PC-3 (cell line): ENCODE measurements at regions not wholly inside any gene's neighbourhood (a gene's known extent, or its start where the extent isn't known, plus 50 kb on each side); places are given as distances from the start of the nearest gene placed in this dataset.
A peak's percentile ranks its signal among the peaks of the same experiment; 100 is the strongest.

Experiments
- ATAC-seq: fragments of 200-7000 bp; cut with Tn5 transposase; 2 replicates; pipeline ENCODE4 v1.9.1; 2020; ENCODE audit warnings: mild to moderate bottlenecking, moderate library complexity
- BruUV-seq: library from RNA; stranded (reverse); fragments of 400-500 nt; replicated peaks from 2 replicates; lab custom pipeline; 2021; lab: Mats Ljungman, UMichigan
- CTCF ChIA-PET: fragments of 300-600 bp; sonication (Branson Sonifier 250); formaldehyde crosslinking; loops from one replicate; lab custom pipeline; 2022; ENCODE audit warnings: antibody characterized with exemption; lab: Charles Lee
- POLR2A ChIA-PET: fragments of 300-600 bp; sonication (Branson Sonifier 250); formaldehyde crosslinking; loops from one replicate; lab custom pipeline; 2022; ENCODE audit warnings: antibody characterized with exemption; ENCODE audit not compliant: unreplicated experiment; lab: Charles Lee
- DNase-seq: peaks from one replicate; pipeline ENCODE4 v3.0.0-alpha.2; 2015
- H2AFZ ChIP-seq: fragments of 300-600 bp; sonication (generic); 2 replicates; pipeline ENCODE4 v1.6.0; 2016; ENCODE audit warnings: antibody characterized with exemption, low read length
- H3F3A ChIP-seq: fragments of 300-600 bp; sonication (generic); one replicate; pipeline ENCODE4 v1.6.0; 2017; ENCODE audit warnings: antibody characterized with exemption, low read length, control low read depth, mild to moderate bottlenecking; ENCODE audit not compliant: unreplicated experiment
- H3K27ac ChIP-seq: fragments of 300-600 bp; sonication (generic); 2 replicates; pipeline ENCODE4 v1.5.1; 2016; ENCODE audit warnings: mild to moderate bottlenecking, low read length
- H3K27me3 ChIP-seq: fragments of 300-600 bp; sonication (generic); 2 replicates; pipeline ENCODE4 v1.6.1; 2016; ENCODE audit warnings: low read length, mixed read lengths
- H3K36me3 ChIP-seq: fragments of 300-600 bp; sonication (generic); 2 replicates; pipeline ENCODE4 v1.6.1; 2016; ENCODE audit warnings: low read depth, mixed run types, low read length, mixed read lengths
- H3K4me1 ChIP-seq: fragments of 300-600 bp; sonication (generic); 2 replicates; pipeline ENCODE4 v1.5.1; 2016; ENCODE audit warnings: low read length; ENCODE audit not compliant: insufficient read depth
- H3K4me2 ChIP-seq: fragments of 300-600 bp; sonication (generic); 2 replicates; pipeline ENCODE4 v1.6.0; 2016; ENCODE audit warnings: low read length
- H3K4me3 ChIP-seq: fragments of 300-600 bp; sonication (generic); 2 replicates; pipeline ENCODE4 v1.5.1; 2016; ENCODE audit warnings: mild to moderate bottlenecking, low read length, mixed read lengths
- H3K79me2 ChIP-seq: fragments of 300-600 bp; sonication (generic); 2 replicates; pipeline ENCODE4 v1.6.1; 2017; ENCODE audit warnings: low read length, mixed read lengths
- H3K9ac ChIP-seq: fragments of 300-600 bp; sonication (generic); 2 replicates; pipeline ENCODE4 v1.6.0; 2016; ENCODE audit warnings: mild to moderate bottlenecking, low read length
- H3K9me2 ChIP-seq: fragments of 300-600 bp; sonication (generic); replicated peaks from 2 replicates; pipeline ENCODE4 v1.6.1; 2016; ENCODE audit warnings: mixed run types, low read length, mixed read lengths
- H3K9me3 ChIP-seq: fragments of 300-600 bp; sonication (generic); 2 replicates; pipeline ENCODE4 v1.6.1; 2016; ENCODE audit warnings: low read length, mixed read lengths
- H4K20me1 ChIP-seq: fragments of 300-600 bp; sonication (generic); 2 replicates; pipeline ENCODE4 v1.6.1; 2016; ENCODE audit warnings: low read length, mixed read lengths
- EZH2 ChIP-seq: fragments of 300-600 bp; sonication (generic); IDR thresholded peaks from one replicate; pipeline ENCODE4 v1.6.1; 2017; ENCODE audit warnings: antibody characterized with exemption, mild to moderate bottlenecking, low read length; ENCODE audit not compliant: unreplicated experiment
- EZH2phosphoT487 ChIP-seq: fragments of 300-600 bp; sonication (generic); IDR thresholded peaks from 2 replicates; pipeline ENCODE4 v1.6.1; 2018; ENCODE audit warnings: mild to moderate bottlenecking, antibody characterized with exemption, low read length, borderline replicate concordance
- intact Hi-C: fragments of 100-400 bp; cut with micrococcal nuclease; formaldehyde crosslinking; loops from 2 replicates; pipeline ENCODE4 v1.9.0; 2023
- TF ChIP-seq, protein P1 (sequence below): fragments of 300-600 bp; sonication (generic); conservative IDR thresholded peaks from 2 replicates; pipeline ENCODE4 v1.5.1; 2017; ENCODE audit warnings: antibody characterized with exemption, low read depth, mild to moderate bottlenecking, low read length

DNA sequence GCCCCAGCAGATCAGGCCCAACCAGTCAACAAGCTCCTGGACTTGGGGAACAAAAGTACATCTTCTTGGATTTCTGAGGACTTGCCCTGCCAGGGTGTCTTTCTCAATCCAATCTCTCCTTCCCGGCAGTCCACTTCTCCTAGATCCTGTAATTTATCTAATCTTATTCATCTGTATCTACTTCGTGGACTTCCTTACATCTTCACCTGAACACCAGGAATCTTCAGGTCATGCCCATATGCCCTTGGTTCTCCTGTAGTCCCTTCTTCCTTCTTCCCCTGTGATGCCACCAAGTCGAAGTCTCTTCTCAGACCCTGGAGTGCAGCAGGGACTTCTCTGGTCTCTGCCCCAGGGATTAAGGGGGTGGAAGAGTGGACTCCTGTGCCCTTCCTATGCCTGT is 100.3 kb downstream of the ZNF280B start:
- ChIA-PET POLR2A (no interaction called here), CTCF (no interaction called here)
- no peak overlapping the region for H3K9ac ChIP-seq
- no peaks in the 10 kb centered on the region for H3F3A ChIP-seq
- TF ChIP-seq, protein P1, sequence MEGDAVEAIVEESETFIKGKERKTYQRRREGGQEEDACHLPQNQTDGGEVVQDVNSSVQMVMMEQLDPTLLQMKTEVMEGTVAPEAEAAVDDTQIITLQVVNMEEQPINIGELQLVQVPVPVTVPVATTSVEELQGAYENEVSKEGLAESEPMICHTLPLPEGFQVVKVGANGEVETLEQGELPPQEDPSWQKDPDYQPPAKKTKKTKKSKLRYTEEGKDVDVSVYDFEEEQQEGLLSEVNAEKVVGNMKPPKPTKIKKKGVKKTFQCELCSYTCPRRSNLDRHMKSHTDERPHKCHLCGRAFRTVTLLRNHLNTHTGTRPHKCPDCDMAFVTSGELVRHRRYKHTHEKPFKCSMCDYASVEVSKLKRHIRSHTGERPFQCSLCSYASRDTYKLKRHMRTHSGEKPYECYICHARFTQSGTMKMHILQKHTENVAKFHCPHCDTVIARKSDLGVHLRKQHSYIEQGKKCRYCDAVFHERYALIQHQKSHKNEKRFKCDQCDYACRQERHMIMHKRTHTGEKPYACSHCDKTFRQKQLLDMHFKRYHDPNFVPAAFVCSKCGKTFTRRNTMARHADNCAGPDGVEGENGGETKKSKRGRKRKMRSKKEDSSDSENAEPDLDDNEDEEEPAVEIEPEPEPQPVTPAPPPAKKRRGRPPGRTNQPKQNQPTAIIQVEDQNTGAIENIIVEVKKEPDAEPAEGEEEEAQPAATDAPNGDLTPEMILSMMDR = no peak
- TF ChIP-seq EZH2phosphoT487 = no peak
- no peak for TF ChIP-seq EZH2
- ATAC-seq (no peak), DNase-seq (no peak)
- H3K4me3 ChIP-seq = no peak overlapping the region
- H3K4me1 ChIP-seq = no peaks in the 10 kb centered on the region
- intact Hi-C loops = no loop called here
- H3K9me3 ChIP-seq = no peaks in the 10 kb centered on the region
- H3K27ac ChIP-seq = no peak overlapping the region
- no peak overlapping the region for H3K4me2 ChIP-seq
- H4K20me1 ChIP-seq = no peaks in the 10 kb centered on the region
- no TSS peak for BruUV-seq
- H3K79me2 ChIP-seq = no peaks in the 10 kb centered on the region
- H3K36me3 ChIP-seq = no peaks in the 10 kb centered on the region
- H3K27me3 ChIP-seq = peaks cover 20% of the 10 kb centered on the region
- H2AFZ ChIP-seq = no peak overlapping the region
- no peaks in the 10 kb centered on the region for H3K9me2 ChIP-seq

DNA sequence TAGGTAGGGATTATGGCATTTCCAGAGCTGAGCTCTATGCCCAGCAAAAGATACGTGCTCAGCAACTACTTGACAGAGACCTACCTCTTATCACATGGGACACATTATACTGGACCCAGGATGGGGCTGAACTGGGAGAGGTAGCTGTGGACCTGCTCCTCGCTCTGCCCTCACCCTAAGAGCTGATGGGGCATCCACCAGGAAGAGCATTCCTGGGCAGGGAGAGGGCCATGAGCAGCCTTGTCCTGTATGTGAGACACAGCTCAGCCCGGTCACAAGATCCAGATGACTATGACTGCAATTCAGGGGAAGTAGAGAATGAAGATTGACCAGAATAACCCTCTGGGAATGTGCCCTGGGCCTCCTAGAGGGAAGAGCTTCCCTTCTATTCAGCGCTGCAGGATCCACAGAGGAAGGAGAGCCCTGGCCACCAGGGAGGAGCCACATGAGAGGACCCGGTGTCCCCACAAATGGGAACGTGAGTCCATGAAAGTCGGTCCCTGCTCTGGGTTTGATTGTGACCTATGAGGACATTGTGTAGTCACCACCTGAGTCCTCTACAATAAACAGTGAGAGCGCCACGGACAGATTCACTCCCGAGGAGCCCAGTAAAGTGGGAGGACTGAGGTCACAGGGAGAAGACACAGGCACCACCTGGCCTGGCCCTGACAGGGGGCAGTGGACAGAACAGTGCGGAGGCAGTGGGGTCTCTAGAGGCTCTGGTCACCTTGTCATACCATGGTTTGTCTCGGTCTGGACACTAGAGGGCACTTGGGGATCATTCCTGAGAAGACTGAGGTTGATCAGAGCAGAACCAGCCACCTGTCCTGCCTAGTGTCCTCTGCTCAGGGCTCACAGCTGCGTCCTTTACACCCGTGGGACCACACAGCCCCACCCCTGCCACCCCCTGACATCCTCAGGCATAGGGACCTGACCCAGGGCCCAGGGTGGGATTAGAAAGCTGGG is 99.5 kb downstream of the ZNF280B start:
- H3F3A ChIP-seq = no peaks in the 10 kb centered on the region
- peak; percentile 35 for DNase-seq
- H3K4me3 ChIP-seq = no peak overlapping the region
- H3K36me3 ChIP-seq = no peaks in the 10 kb centered on the region
- H3K79me2 ChIP-seq = no peaks in the 10 kb centered on the region
- ChIA-PET POLR2A (no interaction called here), CTCF (no interaction called here)
- peaks cover 27% of the 10 kb centered on the region for H3K27me3 ChIP-seq
- no peak overlapping the region for H2AFZ ChIP-seq
- no TSS peak for BruUV-seq
- no peak overlapping the region for H3K27ac ChIP-seq
- H3K9me3 ChIP-seq = no peaks in the 10 kb centered on the region
- ATAC-seq = peak; percentile 82
- H3K4me1 ChIP-seq = no peaks in the 10 kb centered on the region
- H3K9ac ChIP-seq = no peak overlapping the region
- no peaks in the 10 kb centered on the region for H3K9me2 ChIP-seq
- TF ChIP-seq, protein P1 = peak; percentile 57; the same call in 1 of the 2 replicates
- TF ChIP-seq EZH2phosphoT487 = no peak
- H4K20me1 ChIP-seq = no peaks in the 10 kb centered on the region
- intact Hi-C loops = no loop called here
- no peak overlapping the region for H3K4me2 ChIP-seq

DNA sequence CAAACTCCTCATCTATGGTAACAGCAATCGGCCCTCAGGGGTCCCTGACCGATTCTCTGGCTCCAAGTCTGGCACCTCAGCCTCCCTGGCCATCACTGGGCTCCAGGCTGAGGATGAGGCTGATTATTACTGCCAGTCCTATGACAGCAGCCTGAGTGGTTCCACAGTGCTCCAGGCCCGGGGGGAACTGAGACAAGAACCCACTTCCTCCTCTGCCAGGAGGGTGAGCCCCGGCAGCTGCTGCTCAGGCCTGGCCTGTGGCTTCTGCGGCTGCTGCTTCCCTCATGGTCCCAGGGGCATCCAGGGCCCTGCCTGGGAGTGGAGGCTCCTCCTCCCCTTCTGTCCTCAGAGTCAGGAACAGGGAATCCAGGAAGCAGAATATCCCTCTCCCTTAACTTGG is 98.4 kb downstream of the ZNF280B start:
- H3K27ac ChIP-seq = no peak overlapping the region
- H3K4me2 ChIP-seq = no peak overlapping the region
- DNase-seq (no peak), ATAC-seq (no peak)
- no TSS peak for BruUV-seq
- H3F3A ChIP-seq = no peaks in the 10 kb centered on the region
- H3K9me3 ChIP-seq = no peaks in the 10 kb centered on the region
- ChIA-PET POLR2A (no interaction called here), CTCF (no interaction called here)
- no peak overlapping the region for H2AFZ ChIP-seq
- no peaks in the 10 kb centered on the region for H3K9me2 ChIP-seq
- peaks cover 38% of the 10 kb centered on the region for H3K27me3 ChIP-seq
- H3K36me3 ChIP-seq = no peaks in the 10 kb centered on the region
- TF ChIP-seq EZH2phosphoT487 = no peak
- TF ChIP-seq, protein P1 = no peak
- H4K20me1 ChIP-seq = no peaks in the 10 kb centered on the region
- H3K4me1 ChIP-seq = no peaks in the 10 kb centered on the region
- intact Hi-C loops = loop anchor here (5.0 kb wide), 1 partner anchor 53 kb away; no protein-coding TSS in a partner anchor
- H3K79me2 ChIP-seq = no peaks in the 10 kb centered on the region
- H3K4me3 ChIP-seq = no peak overlapping the region
- no peak overlapping the region for H3K9ac ChIP-seq
